ELR (cell line): ENCODE measurements at regions not wholly inside any gene's neighbourhood (a gene's known extent, or its start where the extent isn't known, plus 50 kb on each side); places are given as distances from the start of the nearest gene placed in this dataset.

Experiments
- DNase-seq: peaks from one replicate; pipeline ENCODE4 v3.0.0-alpha.2; 2015; ENCODE audit warnings: low read depth

GRCh38 chr2:67462738-67463496, 65.8 kb downstream of the ETAA1 start:
- DNase-seq = no peak

- DNase-seq = no peak
Observed at GRCh38 chr2:67463810-67464209, 66.7 kb downstream of the ETAA1 start.

- no peak for DNase-seq
Observed at GRCh38 chr2:67465623-67466022, 68.5 kb downstream of the ETAA1 start.

- DNase-seq = no peak
Observed at GRCh38 chr2:67466734-67467133, 69.6 kb downstream of the ETAA1 start.

- DNase-seq = no peak
Observed at GRCh38 chr2:67471681-67472080, 74.5 kb downstream of the ETAA1 start.

GRCh38 chr2:67476809-67477790, 80.0 kb downstream of the ETAA1 start:
- peak; percentile 61 for DNase-seq

- DNase-seq = no peak
Observed at GRCh38 chr2:67479261-67479660, 82.1 kb downstream of the ETAA1 start.

- DNase-seq = peak; percentile 13
Observed at GRCh38 chr2:67485431-67485830, 88.3 kb downstream of the ETAA1 start.

GRCh38 chr2:67486041-67486796, 89.1 kb downstream of the ETAA1 start:
- DNase-seq = peak; percentile 4

- DNase-seq = no peak
Observed at GRCh38 chr2:67487993-67488392, 90.9 kb downstream of the ETAA1 start.

GRCh38 chr2:67489396-67489795, 92.3 kb downstream of the ETAA1 start:
- DNase-seq = no peak

- DNase-seq = no peak
Observed at GRCh38 chr2:67498931-67499330, 101.8 kb downstream of the ETAA1 start.

- DNase-seq = no peak
Observed at GRCh38 chr2:67499989-67500388, 102.9 kb downstream of the ETAA1 start.

GRCh38 chr2:67500541-67500940, 103.4 kb downstream of the ETAA1 start:
- DNase-seq = no peak

GRCh38 chr2:67502346-67503065, 105.4 kb downstream of the ETAA1 start:
- DNase-seq = no peak

- DNase-seq = peak; percentile 97
Observed at GRCh38 chr2:67503066-67503795, 106.1 kb downstream of the ETAA1 start.

GRCh38 chr2:67510745-67511144, 113.6 kb downstream of the ETAA1 start:
- DNase-seq = no peak

- DNase-seq = peak; percentile 67
Observed at GRCh38 chr2:67514515-67514914, 117.4 kb downstream of the ETAA1 start.

- DNase-seq = no peak
Observed at GRCh38 chr2:67515056-67515455, 117.9 kb downstream of the ETAA1 start.

- no peak for DNase-seq
Observed at GRCh38 chr2:67515538-67515937, 118.4 kb downstream of the ETAA1 start.

GRCh38 chr2:67516362-67516761, 119.2 kb downstream of the ETAA1 start:
- no peak for DNase-seq
